Spleen (tissue), 11 donors: ENCODE measurements at regions not wholly inside any gene's neighbourhood (a gene's known extent, or its start where the extent isn't known, plus 50 kb on each side); places are given as distances from the start of the nearest gene placed in this dataset.

Experiments
- DNase-seq: peaks from one replicate; pipeline ENCODE4 v3.0.0-alpha.2; 2020
- H3K27ac ChIP-seq, 8 donors: fragments of 200-600 bp; sonication (generic) in 7 of 8; 1 replicate in 4 of 8; 2 replicates in 4 of 8; pipeline versions ENCODE4 v1.5.0 to v1.8.0; 2016 to 2021; ENCODE audit warnings: inconsistent platforms in 4 of 8, mild to moderate bottlenecking in 4 of 8, moderate library complexity in 1 of 8
- H3K27me3 ChIP-seq, 7 donors: fragments of 200-600 bp; sonication (generic) in 6 of 7; replicated peaks in 1 of 7; 1 replicate in 4 of 7; 2 replicates in 3 of 7; pipeline versions ENCODE4 v1.5.0 to v1.8.0; 2016 to 2021; ENCODE audit warnings: inconsistent platforms in 3 of 7, mild to moderate bottlenecking in 1 of 7
- H3K36me3 ChIP-seq, 6 donors: fragments of 200-600 bp; sonication (generic) in 5 of 6; 1 replicate in 4 of 6; 2 replicates in 2 of 6; pipeline versions ENCODE4 v1.5.0 to v1.8.0; 2016 to 2021; ENCODE audit warnings: inconsistent platforms in 2 of 6
- H3K4me1 ChIP-seq, 6 donors: fragments of 200-600 bp; sonication (generic) in 5 of 6; 1 replicate in 3 of 6; 2 replicates in 3 of 6; pipeline versions ENCODE4 v1.5.0 to v1.8.0; 2016 to 2021; ENCODE audit warnings: inconsistent platforms in 3 of 6
- H3K4me3 ChIP-seq, 8 donors: fragments of 200-600 bp; sonication (generic) in 7 of 8; 1 replicate in 4 of 8; 2 replicates in 4 of 8; pipeline versions ENCODE4 v1.5.0 to v1.8.0; 2016 to 2021; ENCODE audit warnings: inconsistent platforms in 4 of 8, mild to moderate bottlenecking in 4 of 8, moderate library complexity in 2 of 8
- H3K9me3 ChIP-seq, 8 donors: fragments of 200-600 bp; sonication (generic) in 7 of 8; 1 replicate in 4 of 8; 2 replicates in 4 of 8; pipeline versions ENCODE4 v1.5.0 to v1.8.0; 2016 to 2021; ENCODE audit warnings: inconsistent platforms in 4 of 8
- POLR2A ChIP-seq, 3 donors: fragments of 450-650 bp; IDR thresholded peaks; one replicate each; pipeline ENCODE4 v1.5.1; 2017; ENCODE audit warnings: antibody characterized with exemption in 3 of 3, mild to moderate bottlenecking in 1 of 3
- POLR2AphosphoS5 ChIP-seq, 3 donors: sonication (generic); formaldehyde crosslinking; IDR thresholded peaks; one replicate each; pipeline ENCODE4 v1.5.1; 2017; ENCODE audit warnings: antibody characterized with exemption in 3 of 3
- WGBS, 5 donors: extraction: QIAGEN DNeasy Blood & Tissue Kit in 3 of 5; methylation state at CpG; one replicate each; pipeline versions ENCODE4 v1.1.5 to v1.1.7; 2013 to 2018; 5-methylcytosine and 5-hydroxymethylcytosine counted together
- intact Hi-C: fragments of 100-400 bp; cut with DNase I; formaldehyde crosslinking; loops from one replicate; pipeline ENCODE4 v1.15.0; 2023; ENCODE audit warnings: low total_unique reads
- TF ChIP-seq, protein P1 (sequence below), 11 experiments: fragments of 200-600 bp in 7 of 11; fragments of 450-650 bp in 4 of 11; sonication (generic) in 4 of 11; IDR thresholded peaks in 8 of 11; conservative IDR thresholded peaks in 3 of 11; 1 replicate in 7 of 11; 2 replicates in 4 of 11; pipeline versions ENCODE4 v1.4.0 to v1.8.0; 2016 to 2021; ENCODE audit warnings: antibody characterized with exemption in 11 of 11, inconsistent platforms in 4 of 11, mild to moderate bottlenecking in 1 of 11
- donor health status: healthy with polysubstance abuse.
- donor health status: DM: no; HTN: no; CAD: no; lungs with moderate emphysema.
- donor health status: DM: no; HTN: no; CAD: no.
- donor health status: Bipolar disorder and iron deficiency.
- donor health status: healthy.
- donor health status: DM: no; HTN: no; CAD: no.
- donor health status: DM: yes; HTN: yes; CAD: no.

DNA sequence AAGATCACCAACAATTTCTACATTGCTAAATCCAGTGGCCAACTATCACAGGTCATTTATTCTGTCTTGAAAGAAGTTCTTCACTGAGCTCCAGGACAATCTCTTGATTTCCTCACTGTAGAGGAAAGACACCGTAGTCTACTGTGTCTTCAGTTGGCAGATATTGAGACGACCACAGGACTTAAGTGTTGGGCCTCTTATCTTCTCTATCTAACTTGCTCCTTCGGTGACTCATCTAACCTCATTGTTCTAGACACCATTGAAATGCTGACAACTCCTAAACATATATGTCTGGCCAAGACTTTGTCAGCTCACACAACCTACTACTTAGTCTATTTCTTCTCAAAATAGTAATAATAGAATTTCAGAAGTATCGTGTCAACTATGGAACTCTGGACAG lies 425.8 kb downstream of the ARAP2 start:
- no peak overlapping the region for H3K4me3 ChIP-seq
- no peak for TF ChIP-seq POLR2AphosphoS5 (IDR thresholded peaks at IDR 0.05)
- no peak for TF ChIP-seq POLR2A (IDR thresholded peaks at IDR 0.05)
- TF ChIP-seq, protein P1, sequence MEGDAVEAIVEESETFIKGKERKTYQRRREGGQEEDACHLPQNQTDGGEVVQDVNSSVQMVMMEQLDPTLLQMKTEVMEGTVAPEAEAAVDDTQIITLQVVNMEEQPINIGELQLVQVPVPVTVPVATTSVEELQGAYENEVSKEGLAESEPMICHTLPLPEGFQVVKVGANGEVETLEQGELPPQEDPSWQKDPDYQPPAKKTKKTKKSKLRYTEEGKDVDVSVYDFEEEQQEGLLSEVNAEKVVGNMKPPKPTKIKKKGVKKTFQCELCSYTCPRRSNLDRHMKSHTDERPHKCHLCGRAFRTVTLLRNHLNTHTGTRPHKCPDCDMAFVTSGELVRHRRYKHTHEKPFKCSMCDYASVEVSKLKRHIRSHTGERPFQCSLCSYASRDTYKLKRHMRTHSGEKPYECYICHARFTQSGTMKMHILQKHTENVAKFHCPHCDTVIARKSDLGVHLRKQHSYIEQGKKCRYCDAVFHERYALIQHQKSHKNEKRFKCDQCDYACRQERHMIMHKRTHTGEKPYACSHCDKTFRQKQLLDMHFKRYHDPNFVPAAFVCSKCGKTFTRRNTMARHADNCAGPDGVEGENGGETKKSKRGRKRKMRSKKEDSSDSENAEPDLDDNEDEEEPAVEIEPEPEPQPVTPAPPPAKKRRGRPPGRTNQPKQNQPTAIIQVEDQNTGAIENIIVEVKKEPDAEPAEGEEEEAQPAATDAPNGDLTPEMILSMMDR (IDR thresholded peaks at IDR 0.05 in 8 of 11, conservative IDR thresholded peaks at IDR 0.05 in 3 of 11) = no peak
- H3K4me1 ChIP-seq = no peaks in the 10 kb centered on the region
- H3K36me3 ChIP-seq = no peaks in the 10 kb centered on the region
- no peak overlapping the region for H3K27ac ChIP-seq
- intact Hi-C loops = no loop called here
- no peaks in the 10 kb centered on the region for H3K27me3 ChIP-seq
- no peak for DNase-seq
- no peaks in the 10 kb centered on the region for H3K9me3 ChIP-seq
- WGBS, 5 donors = 73 to 87% (median 76%) methylated on average over 4 of the region's 4 CpGs

DNA sequence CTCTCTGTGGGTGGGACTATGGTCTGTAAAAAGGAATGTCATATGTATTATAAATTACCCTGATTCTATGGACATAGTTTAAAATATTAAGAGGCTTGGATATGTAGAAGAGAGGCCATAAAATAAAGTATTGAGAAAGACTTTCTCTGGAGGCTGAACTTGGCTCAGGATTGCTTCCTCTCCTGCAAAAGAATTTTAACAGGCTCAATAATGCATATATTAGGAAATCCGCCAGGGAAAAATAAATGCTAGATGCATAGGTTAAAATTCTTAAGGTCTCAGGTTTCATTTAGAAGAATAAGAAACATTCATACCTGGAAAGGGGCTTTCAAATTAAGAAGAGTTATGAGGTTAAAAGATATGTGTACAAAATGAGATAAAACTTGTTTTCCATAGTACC lies 424.3 kb downstream of the ARAP2 start:
- no peaks in the 10 kb centered on the region for H3K27me3 ChIP-seq
- intact Hi-C loops = no loop called here
- 70 to 94% (median 82%) methylated on average over 1 of the region's 1 CpG for WGBS, 5 donors

DNA sequence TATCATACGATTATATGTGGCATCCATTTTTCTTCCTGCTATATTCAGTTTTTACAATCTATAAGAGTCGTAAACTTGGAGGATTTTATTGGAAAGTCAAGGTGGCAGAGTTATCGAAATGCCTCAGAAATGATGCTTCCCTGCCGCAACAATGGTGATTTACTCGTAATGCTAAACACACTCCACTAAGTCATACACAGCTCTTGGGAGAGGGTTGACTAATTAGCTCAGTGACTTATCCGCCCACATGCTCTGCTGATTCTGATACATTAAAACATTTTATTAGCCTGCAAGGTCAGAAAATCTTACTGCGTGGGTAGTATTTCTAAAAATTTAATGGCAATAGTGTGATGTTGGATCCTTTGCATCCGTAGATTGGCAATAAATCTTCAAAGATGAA lies 420.1 kb downstream of the ARAP2 start:
- 87 to 93% (median 90%) methylated on average over 8 of the region's 8 CpGs for WGBS, 5 donors
- no peak for DNase-seq
- no peak overlapping the region for H3K4me3 ChIP-seq
- no peaks in the 10 kb centered on the region for H3K4me1 ChIP-seq
- no peak overlapping the region for H3K27ac ChIP-seq
- intact Hi-C loops = no loop called here
- no peaks in the 10 kb centered on the region for H3K27me3 ChIP-seq
- H3K9me3 ChIP-seq = no peaks in the 10 kb centered on the region
- no peaks in the 10 kb centered on the region for H3K36me3 ChIP-seq
- TF ChIP-seq POLR2AphosphoS5 (IDR thresholded peaks at IDR 0.05) (no peak), POLR2A (IDR thresholded peaks at IDR 0.05) (no peak)
- TF ChIP-seq, protein P1 (IDR thresholded peaks at IDR 0.05 in 8 of 11, conservative IDR thresholded peaks at IDR 0.05 in 3 of 11) = no peak

More for the DNA sequence above, 424.3 kb downstream of the ARAP2 start:
- DNase-seq = no peak
- no peak overlapping the region for H3K27ac ChIP-seq
- TF ChIP-seq, protein P1 (IDR thresholded peaks at IDR 0.05 in 8 of 11, conservative IDR thresholded peaks at IDR 0.05 in 3 of 11) = no peak
- TF ChIP-seq POLR2AphosphoS5 (IDR thresholded peaks at IDR 0.05) (no peak), POLR2A (IDR thresholded peaks at IDR 0.05) (no peak)
- no peaks in the 10 kb centered on the region for H3K4me1 ChIP-seq
- no peaks in the 10 kb centered on the region for H3K9me3 ChIP-seq
- H3K36me3 ChIP-seq = no peaks in the 10 kb centered on the region
- no peak overlapping the region for H3K4me3 ChIP-seq

DNA sequence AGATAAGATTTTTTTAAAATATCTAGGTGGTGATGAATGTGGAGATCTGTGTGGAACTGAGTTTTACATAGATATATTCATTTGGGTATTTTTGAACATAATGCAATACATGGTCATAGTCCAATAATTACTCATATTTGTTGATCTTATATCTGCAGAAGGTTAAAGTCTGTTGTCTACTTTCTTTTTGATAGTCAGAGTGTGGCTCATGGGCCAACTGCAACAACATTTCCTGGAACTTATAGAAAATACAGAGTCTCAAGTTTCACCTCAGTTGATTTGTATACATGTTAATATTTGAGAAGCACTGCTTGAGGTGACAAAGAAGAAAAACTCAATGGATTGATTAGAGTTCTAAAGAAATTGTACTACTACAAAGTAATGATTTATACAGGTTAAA lies 408.4 kb downstream of the ARAP2 start:
- TF ChIP-seq, protein P1 (IDR thresholded peaks at IDR 0.05 in 8 of 11, conservative IDR thresholded peaks at IDR 0.05 in 3 of 11) = no peak
- no peak for TF ChIP-seq POLR2A (IDR thresholded peaks at IDR 0.05)
- TF ChIP-seq POLR2AphosphoS5 (IDR thresholded peaks at IDR 0.05) = no peak
- DNase-seq = no peak
- Histone ChIP-seq H3K27me3 (no peaks in the 10 kb centered on the region), H3K27ac (no peak overlapping the region), H3K4me3 (no peak overlapping the region), H3K4me1 (no peaks in the 10 kb centered on the region), H3K9me3 (peaks cover 0 to 3% (median 0%) of the 10 kb centered on the region in 8 donors), H3K36me3 (no peaks in the 10 kb centered on the region)
- intact Hi-C loops = no loop called here
